Stimulated activated CD8-positive, alpha-beta memory T cell treated with anti-CD3 and anti-CD28 coated beads, Interleukin-4, amount 100 ng/mL, for 4 hours (primary cell): ENCODE measurements at regions not wholly inside any gene's neighbourhood (a gene's known extent, or its start where the extent isn't known, plus 50 kb on each side); places are given as distances from the start of the nearest gene placed in this dataset.

Experiments used
- DNase-seq, 2 donors: peaks; one replicate each; pipeline ENCODE4 v3.0.0-alpha.2; 2020; ENCODE audit warnings: low read depth in 2 of 2, low spot score in 1 of 2

DNA sequence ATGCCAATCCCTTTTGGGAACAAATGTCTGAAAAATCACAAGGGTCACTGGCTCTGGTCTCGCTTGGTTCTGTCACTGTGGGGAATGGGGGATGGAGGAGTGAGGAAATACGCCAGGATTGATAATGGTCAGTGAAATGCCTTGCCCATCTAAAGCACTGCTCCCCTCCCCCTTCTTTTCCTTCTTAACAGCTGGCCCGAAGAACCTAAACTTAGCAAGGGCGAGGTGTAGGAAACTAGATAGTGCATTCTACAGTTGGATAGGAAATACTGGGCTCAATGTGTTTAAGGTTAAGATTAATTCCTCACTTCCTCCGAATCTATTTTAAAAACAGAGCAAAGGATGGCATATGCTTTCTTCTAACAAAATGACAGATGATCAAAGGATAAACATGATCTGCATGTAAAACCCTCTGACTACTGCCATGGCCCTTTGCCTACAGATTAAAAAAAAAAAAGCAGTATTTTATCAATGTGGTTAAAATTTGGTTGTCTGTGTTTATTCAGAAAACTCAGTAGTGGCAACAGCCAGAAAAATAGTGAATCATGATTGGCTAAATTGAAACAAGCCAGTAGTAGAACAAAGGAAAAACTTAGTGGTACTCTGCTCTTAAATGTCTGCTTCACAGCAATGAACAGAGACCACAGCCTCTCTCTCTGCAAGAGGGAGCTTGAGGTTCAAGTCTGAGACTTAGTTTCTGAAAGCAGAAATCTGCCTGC is 86.1 kb upstream of the VAV3 start:
- DNase-seq = no peak

DNA sequence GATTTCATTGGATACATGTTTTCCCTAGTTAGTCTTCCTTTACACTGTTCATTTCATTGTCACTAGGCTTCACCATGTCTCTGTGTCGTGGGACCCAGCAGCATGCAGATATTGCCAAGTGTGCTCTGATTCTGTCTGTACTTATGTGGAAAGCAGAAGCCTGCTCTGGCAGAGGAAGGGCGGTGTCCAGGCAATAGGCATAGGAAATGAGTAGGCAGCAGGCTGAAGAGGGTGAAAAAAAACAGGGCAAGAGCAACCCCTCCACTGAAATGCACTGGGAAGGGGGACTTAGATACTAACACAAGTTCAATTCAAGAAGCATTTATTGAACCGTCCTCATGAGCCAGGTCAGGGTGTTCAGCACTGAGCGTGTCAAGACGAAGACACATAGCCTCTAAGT is 85.2 kb upstream of the VAV3 start:
- DNase-seq = no peak

DNA sequence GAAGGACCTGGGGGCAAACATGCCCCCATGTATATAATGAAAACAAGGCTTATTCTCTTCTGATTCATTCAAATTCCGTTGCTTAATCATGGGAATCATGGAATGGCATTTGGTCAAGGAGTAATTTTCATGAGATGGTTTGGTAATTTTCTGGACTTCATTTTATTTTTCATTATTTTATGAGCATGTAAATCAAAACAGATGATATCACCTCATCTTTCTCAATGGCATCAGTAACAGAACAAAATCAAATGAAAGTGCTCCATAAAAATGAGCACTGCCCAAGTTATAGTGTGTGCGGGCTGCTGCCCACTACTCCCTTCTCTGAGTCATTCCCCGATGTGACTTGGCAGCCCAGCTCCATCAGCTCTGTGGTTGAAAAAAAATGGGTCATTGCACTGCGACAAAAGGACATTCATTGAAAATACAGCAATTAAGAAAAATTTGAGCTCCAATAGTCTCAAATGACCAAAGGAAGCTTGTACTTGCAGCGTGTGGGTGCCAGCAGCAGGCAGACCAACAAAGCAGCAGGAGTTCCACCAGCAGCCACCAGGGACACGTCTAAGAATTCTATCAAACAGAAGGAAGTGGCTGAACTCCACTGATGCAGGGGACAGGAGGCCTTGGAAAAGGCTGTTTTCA is 84.3 kb upstream of the VAV3 start:
- no peak for DNase-seq

DNA sequence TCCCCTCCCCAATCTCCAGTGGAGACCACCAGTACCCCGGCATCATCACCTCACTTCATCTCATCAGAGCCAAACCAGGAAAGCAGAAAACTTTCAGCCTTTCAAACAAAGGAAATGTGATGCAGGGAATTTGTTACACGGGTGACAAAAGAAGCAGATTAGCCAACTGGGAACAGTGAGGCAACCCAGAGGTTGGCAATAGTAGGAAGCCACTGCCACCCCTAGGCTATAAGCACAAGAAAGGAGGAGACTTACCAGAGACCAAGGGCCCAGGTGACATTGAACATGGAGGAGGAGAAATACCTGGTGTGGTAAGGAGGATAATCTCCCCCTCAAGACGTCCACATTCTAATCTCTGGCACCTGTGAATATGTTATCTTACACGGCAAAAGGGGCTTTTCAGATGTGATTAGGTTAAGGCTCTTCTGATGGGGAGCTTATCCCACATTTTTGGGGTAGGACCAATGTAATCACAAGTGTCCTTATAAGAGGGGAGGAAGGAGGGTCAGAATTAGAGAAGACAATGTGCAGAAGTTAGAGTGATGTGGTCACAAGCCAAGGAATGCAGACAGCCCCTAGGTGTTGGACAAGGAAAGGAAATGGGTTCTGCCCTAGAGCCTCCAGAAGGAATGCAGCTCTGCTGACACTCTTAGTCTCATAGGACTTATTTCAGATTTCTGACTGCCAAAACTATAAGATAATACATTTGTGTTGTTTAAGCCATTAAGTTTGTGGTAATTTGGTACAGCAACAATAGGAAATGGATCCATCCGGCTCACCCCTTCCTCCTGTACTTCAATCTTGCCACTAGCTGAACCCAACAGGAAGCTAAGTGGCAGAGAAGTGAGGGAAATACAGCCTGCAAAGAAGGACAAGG is 83.6 kb upstream of the VAV3 start:
- no peak for DNase-seq

DNA sequence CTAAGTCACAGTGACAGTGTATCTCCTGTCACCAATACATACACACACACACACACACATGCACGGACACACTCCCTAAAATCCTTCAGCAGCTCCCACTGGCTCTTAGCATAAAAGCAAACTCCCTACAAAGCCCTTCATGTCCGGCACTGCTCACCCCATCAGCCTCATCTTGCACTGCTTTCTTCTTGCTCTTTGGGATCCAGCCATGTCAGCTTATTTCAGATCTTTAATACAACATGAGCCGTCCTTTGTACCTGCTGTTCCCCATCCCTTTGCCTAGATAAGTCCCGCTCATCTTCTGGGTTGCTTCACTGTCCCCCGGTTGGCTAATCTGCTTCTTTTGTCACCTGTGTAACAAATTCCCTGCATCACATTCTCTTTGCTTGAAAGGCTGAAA is 82.1 kb upstream of the VAV3 start:
- no peak for DNase-seq

DNA sequence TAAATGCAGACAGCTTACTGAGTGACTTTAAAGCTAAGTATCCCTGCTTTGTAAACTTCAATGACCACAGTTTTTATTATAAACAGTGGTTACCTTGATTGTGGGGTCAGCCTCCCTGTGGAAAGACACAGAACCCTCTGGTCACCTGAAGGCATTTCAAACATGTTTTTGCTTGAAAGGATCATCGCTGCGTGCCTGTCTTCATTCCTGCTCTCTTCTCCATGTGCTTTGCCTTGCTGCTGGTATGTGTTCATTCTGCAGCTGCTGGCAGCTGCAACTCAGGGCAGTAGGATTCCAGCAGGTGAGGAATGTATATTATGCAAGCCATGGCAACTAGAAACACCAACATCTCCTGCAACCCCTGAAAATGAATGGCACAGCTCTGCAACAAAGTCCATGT is 81.0 kb upstream of the VAV3 start:
- DNase-seq = no peak

DNA sequence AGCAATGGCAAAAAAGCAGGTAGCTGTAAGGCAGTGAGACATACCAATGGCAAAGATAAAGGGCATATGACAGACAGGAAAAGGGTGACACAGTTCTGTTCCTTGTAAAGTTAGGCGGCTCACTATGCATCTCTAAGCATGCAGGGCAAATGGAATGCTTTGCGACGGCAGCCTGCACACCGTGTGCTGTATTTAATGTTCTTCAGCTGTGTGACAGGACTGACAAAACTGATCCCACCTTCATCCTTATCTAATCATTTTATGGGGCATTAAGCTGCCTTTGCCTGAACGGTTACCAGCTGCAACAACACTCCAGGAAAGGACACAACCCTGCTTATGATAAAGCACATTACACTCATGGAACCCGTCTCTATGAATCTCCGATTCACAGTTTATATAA is 80.5 kb upstream of the VAV3 start:
- no peak for DNase-seq

DNA sequence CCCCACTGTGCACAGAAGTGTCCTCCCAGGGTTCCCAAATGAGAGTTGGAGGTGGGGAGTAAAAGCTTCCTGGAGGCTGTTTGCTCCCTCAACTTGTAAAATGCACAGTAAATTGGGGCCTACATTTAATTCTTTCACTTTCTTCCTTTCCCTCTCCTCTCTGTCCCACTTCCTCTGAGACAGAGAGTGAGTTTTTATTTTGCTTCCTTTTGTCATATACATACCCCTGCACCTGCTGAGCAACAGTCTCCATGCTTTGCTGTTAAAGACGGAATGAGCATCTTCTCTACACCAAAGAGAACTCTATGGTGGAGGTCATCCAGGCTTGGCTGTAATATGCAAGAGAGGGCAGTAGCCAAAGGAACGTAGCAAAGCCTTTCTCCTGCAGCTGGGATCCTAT is 79.3 kb upstream of the VAV3 start:
- DNase-seq = no peak

DNA sequence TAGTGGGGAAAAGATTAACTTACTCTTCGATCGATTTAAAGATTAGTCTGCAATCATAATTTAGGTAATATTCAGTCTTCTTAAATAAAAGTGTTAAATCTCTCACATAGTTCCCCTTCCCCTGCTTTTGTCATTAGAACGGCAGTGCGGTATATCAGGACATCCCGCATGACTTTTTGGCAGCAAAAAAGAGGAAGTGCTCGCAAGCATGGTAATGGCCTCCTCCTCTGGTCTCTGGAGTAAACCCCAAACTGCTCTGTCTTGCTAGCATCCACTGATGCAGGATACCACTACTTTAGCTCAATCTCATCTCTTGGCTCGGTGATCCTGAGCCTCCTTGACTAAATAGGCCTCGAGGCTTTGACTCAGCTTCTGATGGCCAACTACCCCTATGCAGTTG is 78.7 kb upstream of the VAV3 start:
- no peak for DNase-seq

DNA sequence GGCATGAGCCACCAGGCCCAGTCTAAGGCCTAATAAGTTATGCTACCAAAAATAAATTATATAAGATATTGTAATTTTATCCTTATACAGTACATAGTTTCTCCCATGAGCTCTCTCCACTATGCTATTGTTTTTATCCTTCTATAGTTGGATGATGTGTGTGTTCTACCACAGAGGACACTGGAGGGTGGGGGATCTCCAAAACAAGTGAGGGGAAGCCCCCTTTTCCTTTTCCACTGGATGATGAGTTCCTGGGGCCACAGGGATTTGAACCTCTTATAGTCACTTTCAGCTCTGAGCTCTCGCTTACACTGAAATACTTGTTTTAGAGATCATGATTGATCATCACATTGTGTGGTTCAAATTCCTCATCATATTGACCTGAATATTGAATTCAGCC is 77.6 kb upstream of the VAV3 start:
- no peak for DNase-seq

DNA sequence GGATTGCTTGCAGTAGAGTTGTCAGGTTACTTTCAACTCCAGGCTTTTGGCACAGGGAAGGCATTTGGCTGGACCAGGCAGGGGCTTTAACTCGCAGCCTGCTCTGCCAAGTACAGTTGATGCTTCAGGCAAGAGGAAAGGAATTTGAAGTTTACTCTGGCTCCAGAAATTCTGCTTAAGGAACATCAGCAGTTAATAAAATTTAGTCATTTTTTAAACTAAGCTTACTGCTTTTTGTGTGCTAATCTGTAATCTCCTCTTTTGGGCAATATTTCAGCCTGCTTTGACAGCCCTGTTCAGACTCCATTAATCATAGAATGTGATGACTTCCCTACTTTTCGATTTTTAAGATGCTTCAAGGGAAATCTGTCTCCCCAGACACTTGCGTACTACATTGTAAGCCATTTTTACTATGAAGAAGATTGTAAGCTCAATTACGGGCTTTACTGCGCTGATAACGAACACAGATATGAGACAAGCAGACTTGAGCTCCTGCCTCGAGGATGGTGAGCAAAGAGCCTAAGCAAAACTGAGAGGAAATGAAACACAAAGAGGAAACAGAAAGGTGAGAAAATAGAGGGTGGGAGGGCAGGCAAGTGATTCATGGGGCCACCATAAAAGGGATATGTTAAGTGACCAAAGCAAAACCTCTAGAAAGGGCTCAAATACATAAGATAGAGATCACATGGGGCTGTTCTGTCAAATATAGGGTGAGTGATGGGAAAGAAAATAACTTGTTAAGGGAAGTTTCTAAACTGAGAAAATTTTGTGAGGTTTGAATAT is 76.6 kb upstream of the VAV3 start:
- DNase-seq = no peak

DNA sequence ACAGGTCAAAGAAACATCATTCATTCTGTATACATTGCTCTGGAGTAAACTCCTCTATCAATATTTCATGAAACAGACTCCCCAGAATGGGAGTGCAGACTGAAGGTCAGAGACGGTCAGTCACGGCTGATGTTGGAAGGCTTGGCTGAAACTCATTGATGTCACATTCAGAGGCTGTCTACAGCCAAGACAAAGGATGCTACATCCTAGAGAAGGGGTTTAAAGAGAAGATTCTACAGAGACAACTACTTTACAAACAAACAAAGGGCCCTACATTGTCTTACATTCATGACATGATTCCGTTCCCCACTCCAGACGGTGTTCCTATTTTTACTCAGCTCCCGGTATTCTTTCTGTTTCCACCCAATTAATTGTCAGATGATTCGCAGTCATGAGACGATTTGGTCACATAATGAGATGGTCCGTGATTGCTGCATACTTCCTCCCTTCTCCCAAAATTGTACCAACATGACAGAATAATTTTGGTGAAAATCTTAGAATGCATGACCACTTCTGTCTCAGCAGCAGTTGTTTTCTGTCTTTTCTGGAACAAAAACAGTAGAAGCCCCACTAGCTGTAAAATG is 73.8 kb upstream of the VAV3 start:
- DNase-seq = no peak

DNA sequence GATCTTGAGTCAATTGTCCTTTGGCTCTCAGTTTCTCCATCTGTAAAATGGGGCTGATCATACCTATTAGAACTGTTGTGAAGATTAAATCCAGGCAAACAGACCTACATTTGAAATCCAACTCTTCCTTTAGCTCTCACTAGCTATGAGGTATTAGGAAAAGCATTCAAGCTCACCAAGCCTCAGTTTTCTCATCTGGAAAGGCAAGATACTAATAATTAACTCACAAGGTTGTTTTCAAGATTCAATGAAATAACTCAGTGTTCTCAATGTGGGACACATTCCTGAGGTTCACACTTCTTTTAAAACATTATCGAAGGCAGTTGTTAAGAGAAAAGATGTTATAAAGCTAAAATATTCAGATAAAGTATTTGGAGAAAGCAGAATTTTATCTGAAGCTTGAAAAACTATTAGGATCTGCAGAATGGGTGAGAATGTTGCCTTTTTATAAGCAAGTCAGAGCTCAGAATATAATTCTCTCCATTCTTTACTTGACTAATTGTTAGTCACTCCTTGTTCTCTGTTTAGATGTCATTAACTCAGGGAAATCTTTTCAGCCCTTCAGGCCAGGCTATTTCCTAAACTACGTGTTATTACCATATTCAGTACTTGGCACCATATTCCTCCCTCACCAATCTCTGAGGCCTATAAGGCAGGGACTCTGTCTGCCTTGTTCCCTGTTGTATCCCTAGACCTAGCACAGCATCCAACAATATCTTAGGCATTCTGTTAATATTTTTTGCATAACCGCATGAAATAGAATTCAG is 72.0 kb upstream of the VAV3 start:
- DNase-seq = no peak

DNA sequence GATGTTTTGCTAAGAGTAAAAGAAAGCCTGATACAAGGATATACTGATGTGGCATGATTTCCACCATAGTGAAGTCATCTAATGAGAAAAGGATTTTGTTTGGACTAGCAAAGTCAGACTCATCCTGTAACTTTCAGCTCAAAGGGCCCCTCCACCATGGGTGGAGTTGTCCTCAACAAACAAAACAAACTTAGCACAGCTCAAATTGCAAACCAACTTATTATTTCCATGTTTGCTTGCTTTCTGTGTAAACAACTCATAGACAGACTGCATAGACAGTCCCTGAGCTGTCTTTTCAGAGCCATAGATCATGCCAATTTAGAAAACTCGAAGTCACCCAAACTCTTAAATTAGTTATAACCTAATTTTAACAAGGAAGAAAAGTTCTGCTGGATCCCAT is 69.4 kb upstream of the VAV3 start:
- no peak for DNase-seq

DNA sequence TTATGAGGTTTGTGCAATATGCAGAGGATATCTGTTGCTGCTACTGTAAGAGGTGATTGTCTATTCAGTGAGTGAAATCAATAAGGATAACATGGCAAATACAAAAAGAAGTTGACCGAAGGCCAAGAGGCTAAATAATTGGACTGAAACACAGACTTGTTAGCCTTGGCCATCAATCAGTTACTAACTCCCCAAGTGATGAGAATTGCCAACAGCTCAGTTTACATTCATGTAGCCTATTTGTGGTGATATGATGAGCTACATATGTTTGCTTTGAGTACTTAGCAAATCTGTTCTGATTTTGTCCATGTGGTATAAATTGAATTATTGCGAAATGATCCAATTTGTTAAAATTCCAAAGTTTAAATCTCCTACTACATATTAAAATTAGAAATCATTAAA is 68.6 kb upstream of the VAV3 start:
- DNase-seq = no peak

DNA sequence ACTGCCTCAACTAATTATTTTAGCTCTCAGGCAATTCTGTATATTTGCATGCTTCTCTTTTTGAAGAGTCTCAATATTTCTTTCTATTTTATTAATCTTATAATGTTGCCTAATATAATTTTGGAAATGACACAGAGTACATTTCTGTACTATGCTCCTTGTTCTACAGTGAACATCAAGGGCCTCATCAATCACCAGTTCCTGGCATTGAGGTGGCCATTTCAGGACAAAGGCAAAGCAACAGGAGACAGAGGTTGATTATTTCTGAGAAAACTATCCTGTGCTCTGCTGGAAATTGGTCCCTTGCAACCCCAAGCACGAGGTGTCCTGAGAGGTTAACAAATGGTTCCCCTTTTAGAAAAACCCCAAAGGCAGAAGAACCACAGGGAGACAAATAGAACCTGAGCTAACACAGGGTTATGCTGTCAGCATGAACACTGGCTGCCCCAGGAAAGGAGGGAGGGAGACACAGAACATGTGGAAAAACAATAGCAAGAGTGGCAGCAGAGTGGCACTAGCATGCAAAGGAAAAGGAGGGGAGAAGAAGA is 63.9 kb upstream of the VAV3 start:
- DNase-seq = no peak

DNA sequence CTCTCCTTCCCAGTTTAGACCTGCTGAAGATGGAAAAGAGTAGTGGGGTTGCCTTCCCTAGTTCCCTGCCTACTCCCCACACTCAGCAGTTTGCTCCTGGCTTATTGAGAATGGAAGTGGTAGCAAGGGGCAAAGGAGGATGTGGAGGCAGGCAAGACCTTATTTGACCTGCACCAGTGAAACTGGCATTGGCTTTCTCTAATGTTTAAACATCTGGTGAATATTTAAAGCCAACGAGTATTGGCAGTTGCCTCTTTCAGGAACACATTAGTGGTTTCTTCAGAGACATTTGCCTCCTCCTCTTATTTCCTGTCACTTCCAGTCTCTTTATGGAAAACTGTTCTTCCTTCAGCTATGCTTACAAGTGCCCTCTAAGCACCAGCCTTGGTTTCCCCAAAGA is 62.4 kb upstream of the VAV3 start:
- no peak for DNase-seq

DNA sequence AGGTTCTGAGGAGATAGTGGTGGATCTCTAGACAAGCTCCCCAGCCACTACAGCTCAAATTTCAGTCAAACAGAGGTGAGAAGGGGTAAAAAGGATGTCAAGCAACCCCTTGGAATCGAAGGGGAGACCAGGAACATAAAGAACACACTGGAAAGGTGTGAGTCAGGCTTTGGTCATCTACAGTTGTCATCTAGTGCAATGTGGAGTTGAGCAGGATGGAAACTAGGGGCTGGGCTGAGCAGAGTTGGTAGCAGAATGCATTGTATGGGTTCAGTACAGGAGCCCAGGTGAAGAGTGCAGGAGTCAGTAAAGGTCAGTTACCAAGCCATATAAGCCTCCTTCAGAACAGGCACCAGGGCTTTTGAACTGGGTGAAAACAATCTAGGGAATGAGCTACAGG is 52.7 kb upstream of the VAV3 start:
- DNase-seq = no peak

DNA sequence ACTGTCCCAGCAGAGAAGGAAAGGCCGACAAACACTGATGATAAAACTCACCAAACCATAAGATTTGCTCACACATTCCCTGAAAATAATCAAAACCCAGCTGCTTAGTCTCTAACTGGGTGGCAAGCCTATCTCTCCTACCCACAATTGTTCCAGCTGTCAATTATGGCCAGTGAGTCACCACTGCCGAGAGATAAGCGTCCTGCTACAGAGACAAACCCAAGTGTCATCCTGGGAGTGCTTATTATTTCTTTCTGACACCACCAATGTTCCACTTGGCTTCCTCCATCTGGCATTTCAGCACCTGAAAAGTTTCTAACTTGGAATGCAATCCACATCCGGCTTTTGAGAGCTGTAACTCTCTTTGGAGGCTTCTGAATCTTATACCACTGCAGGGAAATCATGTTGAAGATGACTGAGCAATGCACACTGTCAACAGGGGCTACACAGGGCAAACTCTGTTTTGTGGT is 51.5 kb upstream of the VAV3 start:
- DNase-seq = no peak
